GM12875 (cell line): ENCODE measurements at regions not wholly inside any gene's neighbourhood (a gene's known extent, or its start where the extent isn't known, plus 50 kb on each side); places are given as distances from the start of the nearest gene placed in this dataset.
A peak's percentile ranks its signal among the peaks of the same experiment; 100 is the strongest.

Experiments
- H3K4me3 ChIP-seq: one replicate; pipeline ENCODE4 v1.5.1; 2011; ENCODE audit warnings: low read depth, low read length, control low read depth
- CTCF ChIP-seq: IDR thresholded peaks from 2 replicates; pipeline ENCODE4 v1.5.1; 2011; ENCODE audit warnings: low read depth, mild to moderate bottlenecking, control low read depth, inconsistent platforms, low read length, moderate library complexity, borderline replicate concordance; ENCODE audit not compliant: insufficient read depth

DNA sequence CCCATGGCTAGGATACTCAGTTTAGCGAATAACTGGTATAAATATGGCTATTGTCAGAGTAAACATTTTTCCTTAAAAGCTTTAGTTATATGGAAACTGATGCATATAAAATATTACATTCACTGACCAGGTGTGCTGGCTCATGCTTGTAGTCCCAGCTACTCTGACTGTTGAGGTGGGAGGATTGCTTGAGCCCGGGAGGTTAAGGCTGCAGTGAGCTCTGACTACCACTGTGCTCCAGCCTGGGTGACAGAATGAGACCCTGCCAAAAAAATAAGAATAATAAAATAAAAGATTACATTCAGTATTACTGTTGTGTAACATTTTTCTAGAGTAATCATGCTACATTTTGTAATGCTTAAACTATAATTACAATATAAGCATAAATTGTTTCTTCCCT, 350.4 kb upstream of the FSIP2 start:
- no peak for TF ChIP-seq CTCF

GRCh38 chr2:185391543-185391942, 347.1 kb upstream of the FSIP2 start:
- no peak for TF ChIP-seq CTCF
- no peak overlapping the region for H3K4me3 ChIP-seq

More for the DNA sequence above, 350.4 kb upstream of the FSIP2 start:
- no peak overlapping the region for H3K4me3 ChIP-seq

GRCh38 chr2:185393091-185393490, 345.5 kb upstream of the FSIP2 start:
- no peak for TF ChIP-seq CTCF
- no peak overlapping the region for H3K4me3 ChIP-seq

DNA sequence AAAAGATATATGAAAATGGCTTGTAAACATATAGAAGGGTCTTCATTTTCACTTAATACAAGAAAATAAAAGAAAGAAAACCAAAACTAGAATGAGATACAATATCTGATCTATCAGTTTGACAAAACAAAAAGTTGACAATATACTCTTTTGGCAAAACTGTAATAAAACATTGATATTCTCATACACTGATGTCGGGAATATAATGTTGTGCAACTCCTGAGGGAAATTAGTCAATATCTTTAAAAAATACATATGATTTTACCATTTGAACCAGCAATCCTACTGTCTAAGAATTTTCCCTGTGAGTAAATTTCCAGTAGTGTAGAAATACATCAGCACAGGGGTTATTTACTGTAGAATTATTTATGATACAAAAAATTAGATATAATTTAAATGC, 336.1 kb upstream of the FSIP2 start:
- TF ChIP-seq CTCF = no peak

GRCh38 chr2:185404578-185404977, 334.0 kb upstream of the FSIP2 start:
- H3K4me3 ChIP-seq = no peak overlapping the region
- TF ChIP-seq CTCF = no peak

More for the DNA sequence above, 336.1 kb upstream of the FSIP2 start:
- H3K4me3 ChIP-seq = no peak overlapping the region

DNA sequence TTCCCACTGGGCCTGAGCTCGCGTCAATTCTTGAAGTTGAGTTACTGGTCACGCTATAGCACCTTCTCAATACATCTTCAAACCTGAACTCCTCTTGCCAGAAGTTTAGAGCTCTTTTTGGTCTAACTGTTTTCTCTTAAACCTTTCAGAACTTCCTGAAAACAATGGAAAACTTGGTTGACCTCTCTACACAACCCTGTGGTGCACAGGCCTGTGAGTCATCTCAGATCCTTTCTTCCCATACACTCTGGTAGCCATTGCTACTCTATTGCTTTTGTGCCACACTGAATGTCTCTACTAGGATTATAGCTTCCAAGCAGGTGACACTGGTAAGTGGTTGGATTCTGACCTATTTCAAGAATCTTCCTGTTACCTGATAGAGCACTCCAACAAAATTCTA, 321.5 kb upstream of the FSIP2 start:
- TF ChIP-seq CTCF = no peak
- H3K4me3 ChIP-seq = no peak overlapping the region

- no peak for TF ChIP-seq CTCF
- no peak overlapping the region for H3K4me3 ChIP-seq
Observed at GRCh38 chr2:185417688-185418087, 320.9 kb upstream of the FSIP2 start.

GRCh38 chr2:185424958-185425629, 313.5 kb upstream of the FSIP2 start:
- H3K4me3 ChIP-seq = peak overlapping the region; percentile 39
